ENCODE measurements at regions not wholly inside any gene's neighbourhood (a gene's known extent, or its start where the extent isn't known, plus 50 kb on each side); places are given as distances from the start of the nearest gene placed in this dataset.
"Not testable (repeated sequence)": the region's sequence is repeated elsewhere in the genome, so short reads cannot be mapped to it uniquely, and the experiment has no call there.

- not testable (repeated sequence) for TF ChIP-seq CTCF (IDR thresholded peaks at IDR 0.05; ENCODE audit: low read length); EZH2phosphoT487 (IDR thresholded peaks at IDR 0.05; ENCODE audit: low read length); EZH2 (optimal IDR thresholded peaks at IDR 0.05; ENCODE audit: low read depth, low read length)
Measured at GRCh38 chr4:127496875-127497274, 135.9 kb upstream of the INTU start.
